HG03039 (cell line): ENCODE measurements at regions not wholly inside any gene's neighbourhood (a gene's known extent, or its start where the extent isn't known, plus 50 kb on each side); places are given as distances from the start of the nearest gene placed in this dataset.
"Not testable (repeated sequence)": the region's sequence is repeated elsewhere in the genome, so short reads cannot be mapped to it uniquely, and the experiment has no call there.

Experiments used
- ATAC-seq: cut with Tn5 transposase; IDR thresholded peaks from one replicate; pipeline ENCODE4 v1.9.1; 2021; ENCODE audit warnings: mild to moderate bottlenecking, moderate library complexity; ENCODE audit not compliant: unreplicated experiment

DNA sequence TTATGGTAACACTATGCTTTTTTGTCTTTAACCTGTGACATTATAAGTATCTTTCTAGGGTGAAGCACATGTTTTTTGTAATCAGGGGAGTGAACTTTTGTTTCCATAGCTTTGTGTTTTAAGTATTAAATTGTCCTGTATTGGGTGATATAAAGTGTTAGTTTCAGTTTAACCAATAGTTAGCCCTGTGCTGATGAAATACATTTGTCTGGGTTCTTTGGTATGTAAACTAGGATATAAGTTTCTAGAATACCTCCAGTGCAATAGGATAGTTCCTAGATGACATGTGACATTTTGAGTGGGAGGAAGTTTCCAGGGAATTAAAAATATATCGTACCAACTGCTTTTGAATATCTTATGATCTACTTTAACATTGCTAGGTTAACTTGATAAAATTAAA lies 611.0 kb upstream of the MARCKS start:
- ATAC-seq, result no peak

DNA sequence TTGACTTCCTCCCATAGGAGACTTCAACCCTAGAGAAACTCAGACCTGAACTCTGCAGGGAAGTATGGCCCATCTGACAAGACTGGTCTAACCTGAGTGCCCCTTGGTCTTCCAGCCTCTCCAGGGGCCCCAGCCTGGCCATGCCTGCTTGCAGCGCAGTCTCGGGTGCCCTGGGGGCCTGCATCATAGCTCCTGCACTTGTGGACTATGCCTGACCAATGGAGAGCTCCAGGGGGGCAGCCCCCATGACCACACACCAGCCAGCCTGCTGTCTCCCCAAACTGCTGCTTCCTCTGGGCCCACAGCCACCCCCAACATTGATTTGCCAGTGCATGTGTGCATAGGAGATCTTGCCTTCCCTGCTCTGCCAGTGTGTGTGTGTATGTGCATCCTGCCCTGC lies 608.6 kb upstream of the MARCKS start:
- no peak for ATAC-seq

DNA sequence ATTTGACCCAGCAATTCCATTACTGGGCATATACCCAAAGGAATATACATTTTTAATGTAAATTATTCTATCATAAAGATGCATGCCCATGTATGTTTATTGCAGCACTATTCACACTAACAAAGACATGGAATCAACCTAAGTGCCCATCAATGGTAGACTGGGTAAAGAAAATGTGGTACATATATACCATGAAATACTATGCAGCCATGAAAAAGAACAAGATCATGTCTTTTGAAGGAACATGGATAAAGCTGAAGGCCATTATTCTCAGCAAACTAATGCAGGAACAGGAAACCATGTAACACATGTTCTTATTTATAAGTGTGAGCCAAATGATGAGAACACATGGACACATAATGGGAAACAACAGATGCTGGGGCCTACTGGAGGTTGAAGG lies 603.0 kb upstream of the MARCKS start:
- not testable (repeated sequence) for ATAC-seq

DNA sequence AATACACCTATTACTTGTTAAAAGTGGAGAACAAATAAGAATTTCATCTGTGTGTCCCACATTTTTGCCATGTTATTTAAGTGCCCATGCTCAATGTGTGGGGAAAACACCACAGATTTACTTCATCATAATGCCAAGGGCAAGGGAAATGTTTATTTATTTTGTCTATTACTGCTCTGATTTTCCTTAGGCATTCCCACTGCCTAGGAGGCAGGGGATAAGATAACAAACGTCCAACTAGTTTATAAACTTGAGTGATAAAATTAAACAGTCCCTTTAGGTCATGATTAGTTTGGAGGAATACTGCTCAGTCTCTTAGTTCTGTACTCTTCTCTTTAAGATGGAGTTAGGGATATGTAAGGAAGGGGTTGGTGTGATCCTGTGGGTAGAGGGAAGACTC lies 598.4 kb upstream of the MARCKS start:
- ATAC-seq, result no peak

DNA sequence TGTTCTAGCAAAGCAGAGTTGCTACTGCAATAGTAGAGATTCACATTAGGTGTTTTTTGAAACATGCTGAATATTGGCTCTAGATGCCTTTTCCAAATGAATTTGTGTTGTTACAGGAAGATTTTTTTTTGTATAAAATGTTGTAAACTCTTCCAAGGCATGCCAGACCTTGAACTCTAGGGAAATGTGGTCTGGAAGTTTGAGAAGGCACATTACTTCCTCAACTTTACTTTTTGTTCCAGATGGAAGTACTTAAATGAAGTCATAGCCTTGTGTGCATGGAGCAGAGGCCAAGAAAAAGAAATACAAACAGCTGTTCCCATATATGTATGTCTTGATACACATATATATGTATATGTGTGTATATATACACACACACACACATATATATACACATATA lies 585.7 kb upstream of the MARCKS start:
- no peak for ATAC-seq

DNA sequence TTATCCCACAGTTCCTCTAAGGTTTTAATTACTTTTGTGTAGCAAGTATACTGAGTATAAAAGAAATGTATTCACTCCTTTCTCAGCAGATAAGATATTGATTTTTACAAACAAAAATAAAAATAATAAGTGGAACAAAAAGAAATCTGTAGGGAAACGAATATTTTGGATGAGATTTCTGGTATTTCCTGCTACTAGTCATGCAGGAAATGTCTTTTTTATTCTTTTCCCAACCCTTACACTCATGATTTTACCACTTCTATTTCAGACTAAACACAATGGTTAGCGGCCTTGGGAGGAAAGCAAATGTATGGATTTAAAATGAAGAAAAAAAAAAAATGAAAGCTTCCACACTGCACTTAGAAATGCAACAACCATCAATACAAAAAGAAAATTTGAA lies 580.5 kb upstream of the MARCKS start:
- ATAC-seq, result no peak

DNA sequence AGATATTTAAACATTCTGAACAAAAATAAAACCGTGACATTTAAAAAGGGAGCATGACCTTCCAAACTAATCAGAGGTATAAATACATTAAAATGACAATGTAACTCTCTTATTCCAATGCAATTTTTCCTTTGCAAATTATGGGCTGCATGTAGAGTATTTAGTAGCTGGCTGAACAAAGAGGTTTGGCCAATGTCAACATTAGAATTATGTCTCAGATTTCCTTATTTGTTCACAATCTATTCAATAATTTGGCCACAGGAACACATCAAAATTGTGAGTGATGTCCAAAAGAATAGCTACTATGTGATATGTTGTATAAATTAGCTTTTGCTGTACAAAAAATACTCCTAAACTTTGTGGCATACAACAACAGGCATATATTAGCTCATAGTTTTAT lies 580.0 kb upstream of the MARCKS start:
- ATAC-seq, result no peak

DNA sequence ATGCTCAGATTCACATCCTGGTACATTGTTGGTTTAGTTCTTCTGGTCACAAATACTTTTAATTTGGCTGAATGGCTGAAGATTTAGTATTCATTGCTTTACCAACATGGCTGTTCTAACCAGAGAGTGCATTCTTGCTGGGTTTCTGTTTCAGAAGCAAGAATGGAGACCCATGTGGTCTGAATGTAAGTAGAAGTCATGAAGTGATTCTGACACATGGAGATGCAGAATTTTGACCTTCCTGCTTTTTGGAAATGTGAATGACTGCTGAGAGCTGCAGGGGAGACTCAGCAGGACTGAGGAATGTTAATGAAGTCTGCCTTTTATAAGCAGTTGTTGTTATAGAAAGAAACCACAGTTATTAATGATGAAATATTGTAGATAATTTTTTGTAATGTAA lies 576.1 kb upstream of the MARCKS start:
- no peak for ATAC-seq

DNA sequence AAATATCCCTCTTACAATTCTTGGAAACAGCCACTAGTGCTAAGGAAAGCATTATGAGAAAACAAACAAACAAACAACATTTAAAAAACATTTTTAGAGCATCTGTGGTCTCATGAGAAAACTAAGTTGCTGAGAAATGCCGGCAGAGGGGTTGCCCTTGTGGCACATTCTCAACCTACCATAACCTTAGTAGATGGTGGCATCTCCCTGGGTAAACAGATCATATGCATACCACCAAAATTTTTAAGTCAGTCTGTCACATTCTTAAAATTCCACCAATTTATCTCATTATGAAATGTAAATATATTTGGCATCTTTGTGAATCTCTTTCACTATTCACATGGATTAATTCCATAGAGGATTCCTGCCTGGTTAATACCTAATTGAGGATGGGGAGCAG lies 575.7 kb upstream of the MARCKS start:
- ATAC-seq, result no peak

DNA sequence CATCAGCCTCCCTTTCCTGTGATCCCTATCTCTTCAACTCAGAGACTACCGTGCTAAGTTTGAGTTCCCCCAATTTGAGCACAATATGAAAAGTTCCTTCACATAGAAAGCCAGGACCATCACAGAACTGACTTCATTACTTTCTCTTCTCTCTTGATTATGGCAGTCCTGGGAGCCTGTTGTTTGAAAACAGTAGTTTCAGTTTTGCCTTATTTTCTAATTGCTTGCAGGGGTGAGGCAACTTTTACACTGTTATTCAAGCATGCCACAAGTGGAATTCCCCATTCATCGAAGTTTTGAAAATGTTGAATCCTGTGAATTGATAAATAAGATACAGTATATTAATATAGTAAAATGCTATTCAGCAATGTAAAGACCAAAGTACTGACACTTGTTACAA lies 569.7 kb upstream of the MARCKS start:
- peak; percentile 72 for ATAC-seq

DNA sequence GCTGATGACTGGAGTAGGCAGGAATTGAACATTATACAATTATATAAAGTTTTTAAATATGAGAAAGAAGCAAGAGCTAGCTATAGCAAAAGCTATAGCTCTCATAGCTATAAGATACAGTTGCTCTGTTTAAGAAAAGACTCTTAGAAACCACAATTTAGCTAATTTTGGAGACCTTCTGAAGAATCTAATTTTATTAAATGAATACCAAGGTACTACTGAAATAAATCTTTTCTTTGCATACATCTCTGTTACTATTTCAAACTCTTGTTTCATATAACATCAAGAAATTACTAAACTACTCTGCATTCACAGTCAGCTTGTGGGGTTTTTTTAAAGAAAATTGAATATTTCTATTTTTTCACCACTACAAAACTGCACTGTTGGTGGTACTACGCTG lies 568.7 kb upstream of the MARCKS start:
- ATAC-seq, result no peak

DNA sequence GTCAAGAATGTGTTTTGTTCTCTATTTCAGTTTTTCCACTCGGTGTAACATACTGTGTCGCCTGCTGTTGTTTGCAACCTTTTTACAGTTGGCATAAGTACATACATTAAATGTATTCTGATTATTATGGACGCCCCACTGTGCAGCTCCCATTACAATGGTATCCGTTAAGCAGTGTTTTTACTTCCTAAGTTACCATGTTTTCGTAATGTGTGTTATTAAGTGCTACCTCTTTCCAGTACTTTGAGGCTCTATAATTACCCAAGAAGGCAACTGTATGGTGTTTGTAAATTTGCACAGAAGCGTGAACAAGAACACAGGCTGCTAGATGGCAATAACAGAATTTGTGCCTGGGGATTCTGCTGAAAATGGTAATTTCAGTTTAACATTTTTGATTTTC lies 568.0 kb upstream of the MARCKS start:
- no peak for ATAC-seq

DNA sequence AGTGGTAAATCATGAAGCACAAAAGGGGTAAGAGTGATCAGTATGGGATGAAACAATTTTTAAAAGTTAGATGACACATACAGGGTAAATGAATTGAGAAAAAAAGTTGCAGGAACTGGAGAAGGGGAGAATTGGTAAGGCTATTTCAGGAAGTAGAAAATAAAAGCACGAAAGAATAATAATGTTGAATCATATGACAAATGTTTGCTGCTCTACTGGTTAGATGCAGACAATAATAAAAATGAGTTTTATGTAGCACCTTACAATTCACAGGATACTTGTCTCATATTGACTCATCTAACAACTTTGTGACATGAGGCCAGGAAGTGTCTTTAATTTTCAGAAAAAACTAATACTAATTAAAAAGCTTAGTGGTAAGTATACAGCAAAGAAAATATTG lies 566.5 kb upstream of the MARCKS start:
- no peak for ATAC-seq

DNA sequence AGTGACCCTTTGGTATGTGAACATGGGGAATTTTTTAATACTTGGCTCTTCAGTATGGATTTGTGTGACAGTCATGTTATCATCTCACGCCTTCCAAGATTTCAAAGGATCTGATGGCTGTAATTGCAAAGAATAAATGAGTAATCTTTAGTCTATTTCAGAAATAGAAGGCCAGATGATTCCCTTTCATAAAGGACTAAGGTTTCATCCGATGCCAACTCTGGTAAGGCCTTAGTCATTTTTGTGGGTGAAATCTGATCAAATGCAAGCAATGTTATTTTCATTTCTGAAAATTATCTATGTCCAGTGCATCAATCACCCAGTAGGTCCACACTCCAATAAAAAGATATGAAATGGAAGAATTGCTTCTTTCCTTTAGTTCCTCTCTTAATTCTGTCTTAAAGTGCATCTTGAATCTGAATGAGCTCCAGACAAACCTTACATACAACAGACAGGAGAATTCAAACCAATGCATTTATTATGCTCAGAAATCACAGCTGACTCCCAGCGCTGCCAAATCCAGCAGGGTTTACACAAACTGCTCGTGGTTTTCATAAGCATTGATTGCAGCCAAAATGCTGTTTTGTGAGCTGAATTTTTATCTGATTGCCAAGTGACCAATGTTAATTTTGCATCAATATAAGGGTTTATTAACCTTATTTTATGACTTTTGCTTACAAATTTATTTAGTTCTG lies 565.2 kb upstream of the MARCKS start:
- no peak for ATAC-seq

DNA sequence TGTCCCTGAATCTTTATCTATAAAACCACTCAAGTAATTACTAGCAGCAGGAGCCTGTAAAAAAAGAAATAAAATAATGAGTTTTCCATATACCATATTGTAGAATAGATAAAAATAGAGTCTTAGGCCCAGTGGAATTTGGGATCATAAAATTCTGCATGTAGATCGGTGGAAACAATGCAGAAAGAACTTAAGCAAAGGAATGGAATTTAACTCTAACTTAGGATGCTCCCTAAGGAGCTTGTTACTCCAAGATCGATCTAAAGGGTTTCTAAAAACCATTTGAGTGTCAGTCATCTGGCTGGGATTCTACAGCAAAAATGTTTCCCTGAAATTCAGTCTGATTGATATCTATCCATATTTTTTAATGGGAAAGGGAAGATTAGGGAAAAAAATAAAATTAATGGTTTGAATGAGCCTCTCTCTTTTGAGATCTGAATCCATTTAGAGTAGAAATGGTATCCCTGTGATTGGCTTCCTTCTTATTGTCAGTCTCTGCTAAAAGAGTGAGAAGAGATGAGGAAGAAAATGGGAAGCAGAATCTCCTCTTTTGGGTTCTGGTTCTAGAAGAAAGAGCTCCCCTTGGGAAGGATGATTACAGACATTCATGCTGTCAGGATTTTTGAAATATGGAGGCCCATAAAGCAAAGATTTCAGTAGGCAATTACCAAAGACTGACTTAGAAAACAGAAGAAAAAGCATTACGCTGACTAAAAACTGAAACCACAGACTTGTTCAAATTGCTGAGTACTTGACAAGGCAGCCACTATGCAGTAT lies 564.3 kb upstream of the MARCKS start:
- ATAC-seq, result peak; percentile 74

DNA sequence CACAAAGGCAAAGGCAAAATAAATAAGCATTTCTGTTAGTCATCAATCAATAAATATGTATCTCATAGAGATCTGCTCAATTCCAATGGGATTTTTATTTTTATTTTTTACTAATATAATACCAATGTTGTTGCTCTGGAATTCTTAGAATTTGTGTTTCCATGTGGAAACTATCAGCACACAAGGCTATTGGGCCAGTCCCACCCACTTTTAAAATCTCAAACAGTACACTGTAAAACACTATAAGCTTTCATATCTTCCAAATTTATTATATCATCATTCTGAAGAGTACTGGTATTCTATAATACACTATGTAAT lies 563.8 kb upstream of the MARCKS start:
- ATAC-seq, result no peak

DNA sequence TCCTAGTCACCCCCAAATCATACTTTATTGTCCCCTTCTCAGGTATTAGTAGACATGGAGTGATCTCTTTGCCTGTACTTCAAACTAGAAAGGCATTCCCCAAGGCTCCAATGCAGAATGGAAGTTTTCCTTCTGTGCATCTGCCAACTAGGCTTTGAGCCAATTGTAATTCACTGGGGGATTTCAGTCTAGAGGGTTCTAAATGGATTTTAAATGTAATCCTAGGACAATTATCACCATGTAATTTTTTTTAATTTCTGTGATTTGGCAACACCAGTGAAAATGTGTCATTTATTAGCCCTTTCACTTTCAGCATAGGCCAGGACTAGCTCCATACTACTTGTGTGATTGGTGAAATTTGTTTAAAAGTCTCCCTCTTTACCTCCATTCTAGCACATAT lies 557.6 kb upstream of the MARCKS start:
- ATAC-seq, result no peak

DNA sequence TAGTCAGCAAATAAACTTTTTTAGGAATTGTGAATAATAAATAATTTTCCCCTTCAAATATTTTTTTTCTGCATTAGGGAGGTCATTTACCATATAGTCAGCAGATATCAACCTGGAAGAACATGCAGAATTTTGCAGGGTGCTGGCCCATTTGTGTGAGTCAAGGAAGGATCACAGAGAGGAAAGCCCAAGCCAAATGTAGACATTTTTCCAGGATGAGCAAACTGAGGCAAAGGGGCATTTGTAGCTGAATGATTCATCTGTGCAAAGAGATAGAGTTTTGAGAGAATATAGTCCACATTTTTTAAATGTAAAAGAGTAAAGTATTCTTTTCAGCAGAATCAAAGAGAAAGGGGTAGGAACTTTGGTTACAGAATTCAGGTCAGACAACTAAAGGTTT lies 555.5 kb upstream of the MARCKS start:
- ATAC-seq, result no peak

DNA sequence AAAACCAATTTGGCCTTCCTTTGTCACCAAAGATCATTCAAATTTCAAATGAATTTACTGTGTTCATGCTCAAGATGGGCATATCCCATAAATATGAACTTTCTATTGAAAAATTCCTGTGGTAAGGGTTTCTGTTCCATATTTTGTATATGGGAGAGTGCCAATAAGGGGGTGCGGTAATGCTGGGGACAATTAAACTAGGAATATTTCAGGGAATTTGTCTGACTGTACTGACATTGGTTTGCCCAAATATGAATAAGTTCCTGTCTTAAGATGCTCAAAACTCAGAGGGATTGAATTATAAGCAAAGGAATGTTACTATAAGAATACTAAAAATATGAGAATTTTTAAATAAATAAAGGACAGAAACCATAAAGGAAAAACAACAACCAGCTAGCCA lies 553.0 kb upstream of the MARCKS start:
- no peak for ATAC-seq

DNA sequence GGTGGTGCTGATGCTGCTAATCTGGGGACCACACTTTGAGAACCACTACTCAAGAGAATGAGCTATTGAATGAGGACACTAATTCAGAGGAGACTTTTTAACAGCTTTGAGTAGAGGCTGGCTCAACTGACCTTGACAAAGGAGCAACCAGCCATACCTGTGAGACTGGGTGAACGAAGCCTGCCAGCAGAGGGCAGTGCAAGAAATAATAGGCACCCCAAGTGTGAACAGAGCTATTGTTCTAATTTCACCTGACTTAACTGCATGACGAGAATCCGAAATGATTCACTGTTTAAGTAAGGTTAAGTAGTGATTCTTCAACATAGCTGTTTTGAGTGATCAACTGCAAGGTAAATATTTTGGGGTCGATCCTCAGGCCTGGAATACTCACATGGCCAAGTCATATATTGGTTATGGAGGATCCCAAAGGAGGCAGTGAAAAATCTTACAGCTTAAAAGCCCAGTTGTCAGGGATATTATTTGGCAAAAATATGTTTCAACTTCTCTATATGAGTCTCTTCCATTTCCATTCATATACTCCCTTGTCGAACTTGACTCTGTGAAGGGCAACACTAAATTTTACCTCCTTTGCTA lies 550.5 kb upstream of the MARCKS start:
- ATAC-seq, result peak; percentile 94

DNA sequence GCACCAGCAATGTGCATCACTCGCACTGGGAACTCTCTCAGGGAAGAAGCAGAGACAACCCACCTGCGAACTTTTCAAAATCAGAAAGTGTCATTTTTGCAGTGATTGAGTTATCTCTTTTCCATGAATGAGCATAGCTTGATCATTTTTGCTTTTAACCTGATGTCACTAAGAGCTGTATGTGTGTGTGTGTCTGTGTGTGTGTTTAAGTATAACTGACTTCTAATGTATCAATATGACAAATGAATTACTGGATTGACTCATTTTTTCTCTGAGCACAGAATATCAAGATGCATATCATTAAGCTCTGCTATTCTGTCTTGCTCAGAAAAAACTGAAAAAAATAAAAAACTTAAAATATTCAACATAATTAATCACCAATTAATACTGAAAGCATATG lies 548.9 kb upstream of the MARCKS start:
- no peak for ATAC-seq

DNA sequence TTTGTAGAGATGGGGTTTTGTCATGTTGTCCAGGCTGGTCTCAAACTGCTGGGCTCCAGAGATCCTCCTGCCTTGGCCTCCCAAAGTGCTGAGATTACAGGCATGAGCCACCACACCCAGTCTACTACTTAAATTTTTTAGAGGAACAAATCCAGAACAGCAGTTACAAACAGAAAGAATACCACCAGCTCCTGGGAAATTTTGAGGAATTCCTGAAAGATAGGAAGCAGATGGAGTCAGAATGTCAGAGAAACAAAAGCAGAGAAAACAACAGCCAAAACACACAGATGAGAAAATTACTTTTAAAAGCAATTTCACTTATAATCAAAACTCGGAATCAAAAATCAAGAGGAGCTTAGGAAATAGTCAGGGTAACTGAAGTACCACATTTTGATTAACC lies 543.3 kb upstream of the MARCKS start:
- ATAC-seq, result no peak

DNA sequence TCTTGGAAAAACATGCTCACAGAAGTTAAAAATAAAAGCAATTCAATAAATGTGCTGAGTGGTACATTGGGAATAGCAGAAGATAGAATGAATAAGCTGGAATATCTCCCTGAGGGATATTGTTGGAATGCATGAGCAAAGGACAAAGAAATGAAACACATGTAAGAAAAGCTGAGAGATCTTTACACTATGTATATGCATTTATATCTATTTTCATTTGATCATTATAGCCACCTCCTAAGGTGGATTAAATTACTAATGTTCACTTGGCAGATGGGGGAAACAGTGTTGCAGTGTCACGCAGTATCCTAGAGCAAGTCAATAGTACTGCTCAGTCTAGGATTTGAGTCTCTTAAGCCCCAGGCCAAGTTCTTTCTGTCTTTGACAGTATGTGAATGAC lies 542.0 kb upstream of the MARCKS start:
- ATAC-seq, result no peak
